ENCODE measurements at regions not wholly inside any gene's neighbourhood (a gene's known extent, or its start where the extent isn't known, plus 50 kb on each side); places are given as distances from the start of the nearest gene placed in this dataset.

DNA sequence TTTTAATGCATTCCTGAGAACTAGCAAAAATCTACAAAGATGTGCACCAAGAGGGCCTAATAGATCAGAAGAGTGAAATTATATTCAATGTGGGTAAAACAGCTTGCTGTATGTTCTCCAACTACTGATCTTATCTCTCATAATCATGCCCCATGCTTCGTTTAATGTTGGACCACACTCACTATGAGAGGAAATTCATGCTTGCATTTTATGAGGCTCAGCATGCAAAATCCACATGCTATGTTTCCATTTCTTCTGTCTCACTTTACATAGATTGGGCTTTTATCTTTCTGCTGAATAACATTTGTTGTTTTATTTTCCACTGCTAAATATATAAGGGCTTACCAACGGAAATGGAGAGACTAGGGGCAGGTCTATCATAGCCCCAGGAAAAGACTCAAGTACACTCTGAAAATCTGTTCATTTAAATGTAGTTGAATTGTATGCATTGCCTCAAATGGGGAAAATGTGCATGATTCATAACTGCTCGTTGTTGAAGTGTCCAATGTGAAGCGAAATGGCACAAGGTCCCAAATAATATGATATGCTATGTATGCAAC is 474.2 kb downstream of the EFNA5 start:
- TF ChIP-seq POLR2A (IDR thresholded peaks at IDR 0.05) (no peak), POLR2AphosphoS5 (IDR thresholded peaks at IDR 0.05) (no peak), EP300 (IDR thresholded peaks at IDR 0.05) (no peak)
- TF ChIP-seq, protein P1, sequence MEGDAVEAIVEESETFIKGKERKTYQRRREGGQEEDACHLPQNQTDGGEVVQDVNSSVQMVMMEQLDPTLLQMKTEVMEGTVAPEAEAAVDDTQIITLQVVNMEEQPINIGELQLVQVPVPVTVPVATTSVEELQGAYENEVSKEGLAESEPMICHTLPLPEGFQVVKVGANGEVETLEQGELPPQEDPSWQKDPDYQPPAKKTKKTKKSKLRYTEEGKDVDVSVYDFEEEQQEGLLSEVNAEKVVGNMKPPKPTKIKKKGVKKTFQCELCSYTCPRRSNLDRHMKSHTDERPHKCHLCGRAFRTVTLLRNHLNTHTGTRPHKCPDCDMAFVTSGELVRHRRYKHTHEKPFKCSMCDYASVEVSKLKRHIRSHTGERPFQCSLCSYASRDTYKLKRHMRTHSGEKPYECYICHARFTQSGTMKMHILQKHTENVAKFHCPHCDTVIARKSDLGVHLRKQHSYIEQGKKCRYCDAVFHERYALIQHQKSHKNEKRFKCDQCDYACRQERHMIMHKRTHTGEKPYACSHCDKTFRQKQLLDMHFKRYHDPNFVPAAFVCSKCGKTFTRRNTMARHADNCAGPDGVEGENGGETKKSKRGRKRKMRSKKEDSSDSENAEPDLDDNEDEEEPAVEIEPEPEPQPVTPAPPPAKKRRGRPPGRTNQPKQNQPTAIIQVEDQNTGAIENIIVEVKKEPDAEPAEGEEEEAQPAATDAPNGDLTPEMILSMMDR (IDR thresholded peaks at IDR 0.05), result no peak
- H3K36me3 ChIP-seq, result no peaks in the 10 kb centered on the region
- DNase-seq, result no peak
- no peaks in the 10 kb centered on the region for H3K27me3 ChIP-seq
- WGBS, 5 donors, result 71 to 80% (median 79%) methylated on average over 4 of the region's 4 CpGs
- intact Hi-C loops (cut with DNase I; ENCODE audit: low total_unique reads), result no loop called here
- H3K9me3 ChIP-seq, result no peaks in the 10 kb centered on the region
- H3K27ac ChIP-seq, result no peak overlapping the region
- no peak overlapping the region for H3K4me3 ChIP-seq
- no peaks in the 10 kb centered on the region for H3K4me1 ChIP-seq

DNA sequence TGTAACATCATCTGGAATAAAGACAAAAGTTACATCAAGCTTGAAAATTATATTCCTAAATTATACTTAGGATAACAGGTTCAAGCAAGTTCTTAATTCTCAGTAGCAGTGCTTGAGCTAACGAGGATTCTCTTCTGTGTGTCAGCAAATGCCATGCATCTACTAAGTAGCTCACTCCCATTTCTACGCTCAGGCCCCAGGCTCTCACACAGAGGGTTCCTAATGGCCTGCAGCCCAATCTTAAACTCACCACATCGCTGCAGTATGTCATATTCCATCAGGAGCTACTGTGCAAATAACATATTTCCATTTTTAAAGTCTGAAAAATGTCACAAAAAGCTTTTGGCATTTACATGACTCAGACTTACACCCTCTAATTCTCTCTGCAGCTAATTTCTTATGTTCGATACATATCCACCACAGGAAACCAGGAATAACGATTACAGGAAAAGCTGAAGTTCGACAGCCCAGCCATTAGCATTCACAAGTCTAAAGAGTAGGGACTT is 474.8 kb downstream of the EFNA5 start:
- Histone ChIP-seq H3K9me3 (no peaks in the 10 kb centered on the region), H3K4me1 (no peaks in the 10 kb centered on the region), H3K36me3 (no peaks in the 10 kb centered on the region), H3K27me3 (no peaks in the 10 kb centered on the region), H3K4me3 (no peak overlapping the region), H3K27ac (no peak overlapping the region)
- intact Hi-C loops (cut with DNase I; ENCODE audit: low total_unique reads), result no loop called here
- 86 to 90% (median 90%) methylated on average over 6 of the region's 6 CpGs for WGBS, 5 donors
- no peak for DNase-seq
- TF ChIP-seq POLR2A (IDR thresholded peaks at IDR 0.05) (no peak), POLR2AphosphoS5 (IDR thresholded peaks at IDR 0.05) (no peak), EP300 (IDR thresholded peaks at IDR 0.05) (no peak)

DNA sequence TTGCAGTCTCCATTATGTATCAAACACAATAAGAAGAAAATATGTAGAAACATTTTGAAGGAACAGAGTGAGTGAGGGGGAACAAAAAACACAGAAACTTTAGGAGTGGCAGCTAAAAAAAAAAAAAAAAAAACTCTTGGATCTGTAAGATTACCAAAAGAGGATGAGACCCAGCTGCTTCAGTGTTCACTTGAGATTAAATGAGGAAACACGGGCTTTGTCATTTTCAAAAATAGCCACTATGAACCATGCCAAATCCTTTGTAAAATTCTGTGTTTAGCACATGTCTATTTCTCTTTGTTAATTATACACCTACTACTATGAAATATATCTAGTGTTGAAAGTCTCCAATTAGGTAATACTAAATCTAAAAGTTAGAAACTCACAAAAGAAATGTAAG is 485.9 kb downstream of the EFNA5 start:
- H3K36me3 ChIP-seq, result no peaks in the 10 kb centered on the region
- H3K27me3 ChIP-seq, result no peaks in the 10 kb centered on the region
- no peaks in the 10 kb centered on the region for H3K4me1 ChIP-seq
- no peaks in the 10 kb centered on the region for H3K9me3 ChIP-seq
- H3K4me3 ChIP-seq, result no peak overlapping the region
- intact Hi-C loops (cut with DNase I; ENCODE audit: low total_unique reads), result no loop called here
- DNase-seq, result peak in 1 of 2 donors; percentile 12
- WGBS, 5 donors, result 65 to 80% (median 72%) methylated on average over 1 of the region's 1 CpG
- no peak for TF ChIP-seq EP300 (IDR thresholded peaks at IDR 0.05)
- TF ChIP-seq POLR2AphosphoS5 (IDR thresholded peaks at IDR 0.05), result no peak
- TF ChIP-seq, protein P1 (IDR thresholded peaks at IDR 0.05), result no peak
- TF ChIP-seq POLR2A (IDR thresholded peaks at IDR 0.05), result no peak
- no peak overlapping the region for H3K27ac ChIP-seq

DNA sequence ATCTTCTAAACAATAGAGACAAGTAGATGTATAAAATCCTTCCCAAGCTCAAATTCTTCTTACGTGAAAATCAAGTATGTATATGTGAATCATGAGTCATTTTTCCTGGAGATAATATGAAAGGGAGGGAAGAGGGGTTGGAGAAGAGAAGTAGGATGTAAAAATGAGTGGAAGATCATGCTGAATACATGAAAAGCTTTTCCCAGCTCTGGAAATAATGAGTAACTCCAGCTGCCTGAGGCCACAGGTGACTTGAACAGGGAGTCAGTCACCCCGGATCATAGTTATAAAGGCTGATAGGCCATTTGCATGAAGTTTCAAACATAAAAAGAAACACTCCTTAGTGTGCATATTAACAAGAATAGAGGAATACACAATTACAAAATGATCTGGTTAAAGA is 486.7 kb downstream of the EFNA5 start:
- Histone ChIP-seq H3K36me3 (no peaks in the 10 kb centered on the region), H3K4me3 (no peak overlapping the region), H3K9me3 (no peaks in the 10 kb centered on the region), H3K4me1 (no peaks in the 10 kb centered on the region), H3K27ac (no peak overlapping the region), H3K27me3 (no peaks in the 10 kb centered on the region)
- no peak for DNase-seq
- WGBS, 5 donors, result 68 to 78% (median 72%) methylated on average over 2 of the region's 2 CpGs
- intact Hi-C loops (cut with DNase I; ENCODE audit: low total_unique reads), result no loop called here
- TF ChIP-seq EP300 (IDR thresholded peaks at IDR 0.05) (no peak), POLR2A (IDR thresholded peaks at IDR 0.05) (no peak), POLR2AphosphoS5 (IDR thresholded peaks at IDR 0.05) (no peak)
- TF ChIP-seq, protein P1 (IDR thresholded peaks at IDR 0.05), result no peak

DNA sequence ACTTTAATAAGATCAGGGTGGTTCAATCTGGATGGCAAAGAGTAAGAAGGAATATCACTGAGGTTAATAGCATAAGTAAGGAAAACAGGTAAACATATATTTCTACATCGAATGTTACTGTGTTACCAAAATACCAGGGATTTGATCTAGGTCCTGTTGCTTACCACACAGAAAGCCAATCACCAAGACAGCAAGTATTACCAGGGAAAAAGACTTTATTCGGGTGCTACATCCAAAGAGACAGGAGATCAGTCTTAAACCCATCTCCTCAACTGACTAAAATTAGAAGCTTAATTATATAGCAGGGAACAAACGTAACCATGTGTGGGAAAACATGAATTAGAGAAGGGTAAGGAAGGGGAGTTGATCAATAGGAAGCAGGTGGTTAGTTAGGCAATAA is 500.1 kb downstream of the EFNA5 start:
- Histone ChIP-seq H3K27ac (no peak overlapping the region), H3K4me3 (no peak overlapping the region), H3K9me3 (peaks cover 0 to 20% (median 9%) of the 10 kb centered on the region in 4 donors), H3K36me3 (no peaks in the 10 kb centered on the region), H3K4me1 (no peaks in the 10 kb centered on the region), H3K27me3 (no peaks in the 10 kb centered on the region)
- intact Hi-C loops (cut with DNase I; ENCODE audit: low total_unique reads), result no loop called here
- no peak for DNase-seq
- WGBS, 5 donors, result 80 to 91% (median 90%) methylated on average over 3 of the region's 3 CpGs
- no peak for TF ChIP-seq POLR2A (IDR thresholded peaks at IDR 0.05)
- TF ChIP-seq, protein P1 (IDR thresholded peaks at IDR 0.05), result no peak
- TF ChIP-seq EP300 (IDR thresholded peaks at IDR 0.05), result no peak
- TF ChIP-seq POLR2AphosphoS5 (IDR thresholded peaks at IDR 0.05), result no peak

Measured in stomach (tissue), 8 donors.